DOHH2 (cell line): ENCODE measurements at regions not wholly inside any gene's neighbourhood (a gene's known extent, or its start where the extent isn't known, plus 50 kb on each side); places are given as distances from the start of the nearest gene placed in this dataset.

Experiments used
- H3F3A ChIP-seq: fragments of 200-600 bp; sonication (generic), shearing (Covaris generic); 2 replicates; pipeline ENCODE4 v1.6.0; 2016; ENCODE audit warnings: antibody characterized with exemption, mild to moderate bottlenecking; ENCODE audit not compliant: control insufficient read depth, insufficient read depth
- H3K27ac ChIP-seq: fragments of 200-600 bp; sonication (generic); 2 replicates; pipeline ENCODE4 v1.5.1; 2014; ENCODE audit warnings: low read depth, mild to moderate bottlenecking, low read length, moderate library complexity
- H3K27me3 ChIP-seq: fragments of 200-600 bp; sonication (generic); 2 replicates; pipeline ENCODE4 v1.6.1; 2014; ENCODE audit warnings: mild to moderate bottlenecking, low read length, mixed read lengths; ENCODE audit not compliant: control insufficient read depth
- H3K36me3 ChIP-seq: fragments of 200-600 bp; sonication (generic); 2 replicates; pipeline ENCODE4 v1.6.1; 2014; ENCODE audit warnings: mild to moderate bottlenecking, low read length, moderate library complexity, mixed read lengths; ENCODE audit not compliant: control insufficient read depth
- H3K4me1 ChIP-seq: fragments of 200-600 bp; sonication (generic); 2 replicates; pipeline ENCODE4 v1.6.1; 2014; ENCODE audit warnings: mild to moderate bottlenecking, low read length, mixed read lengths; ENCODE audit not compliant: control insufficient read depth
- H3K4me2 ChIP-seq: fragments of 200-600 bp; sonication (generic); 2 replicates; pipeline ENCODE4 v1.6.0; 2014; ENCODE audit warnings: mild to moderate bottlenecking, low read length, moderate library complexity
- H3K4me3 ChIP-seq: fragments of 200-600 bp; sonication (generic); 2 replicates; pipeline ENCODE4 v1.5.1; 2014; ENCODE audit warnings: mild to moderate bottlenecking, low read length, mixed read lengths
- H3K79me2 ChIP-seq: fragments of 200-600 bp; sonication (generic); 2 replicates; pipeline ENCODE4 v1.6.1; 2014; ENCODE audit warnings: mild to moderate bottlenecking, low read length, mixed read lengths; ENCODE audit not compliant: control insufficient read depth
- H3K9me2 ChIP-seq: fragments of 200-600 bp; sonication (generic); replicated peaks from 2 replicates; pipeline ENCODE4 v1.6.1; 2014; ENCODE audit warnings: mild to moderate bottlenecking, low read length, mixed read lengths; ENCODE audit not compliant: control insufficient read depth
- H3K9me3 ChIP-seq: fragments of 200-600 bp; sonication (generic); 2 replicates; pipeline ENCODE4 v1.6.1; 2014; ENCODE audit warnings: antibody characterized with exemption, low read length, mixed read lengths; ENCODE audit not compliant: control insufficient read depth, insufficient read depth
- H4K20me1 ChIP-seq: fragments of 200-600 bp; sonication (generic); 2 replicates; pipeline ENCODE4 v1.6.0; 2014; ENCODE audit warnings: low read depth, mild to moderate bottlenecking, antibody characterized with exemption, low read length, moderate library complexity; ENCODE audit not compliant: control insufficient read depth, insufficient read depth
- EZH2phosphoT487 ChIP-seq: fragments of 200-600 bp; sonication (generic); IDR thresholded peaks from 2 replicates; pipeline ENCODE4 v1.6.1; 2017; ENCODE audit warnings: borderline replicate concordance, mild to moderate bottlenecking, antibody characterized with exemption, low read length, moderate library complexity, mixed read lengths
- TF ChIP-seq, protein P1 (sequence below): fragments of 200-600 bp; sonication (generic); IDR thresholded peaks from one replicate; pipeline ENCODE4 v1.5.1; 2014; ENCODE audit warnings: antibody characterized with exemption, mild to moderate bottlenecking, low read depth, low read length; ENCODE audit not compliant: poor library complexity, severe bottlenecking

DNA sequence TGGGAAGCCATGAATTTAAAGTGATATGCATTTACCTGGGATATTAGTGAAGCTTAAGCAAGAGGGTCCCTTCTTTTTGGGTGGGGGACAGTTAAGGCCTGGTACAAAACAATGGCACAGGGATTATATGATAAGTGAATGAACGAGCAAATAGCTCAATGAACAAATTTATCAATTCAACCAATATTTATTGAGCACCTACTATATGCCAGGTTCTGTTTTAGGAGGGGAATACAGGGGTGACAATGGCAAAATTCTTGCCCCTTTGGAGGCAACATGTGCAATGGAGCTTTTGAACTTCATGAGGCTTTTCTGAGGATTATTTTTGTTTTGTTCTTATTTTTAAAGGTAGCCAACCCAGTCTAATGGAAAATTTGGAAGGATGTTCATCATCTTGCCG lies 68.2 kb downstream of the FOXD2 start:
- H3K79me2 ChIP-seq = no peaks in the 10 kb centered on the region
- H4K20me1 ChIP-seq = no peaks in the 10 kb centered on the region
- no peaks in the 10 kb centered on the region for H3K9me2 ChIP-seq
- H3K4me1 ChIP-seq = no peaks in the 10 kb centered on the region
- H3F3A ChIP-seq = no peaks in the 10 kb centered on the region
- no peaks in the 10 kb centered on the region for H3K36me3 ChIP-seq
- no peaks in the 10 kb centered on the region for H3K9me3 ChIP-seq
- no peak overlapping the region for H3K4me3 ChIP-seq
- peaks cover 45% of the 10 kb centered on the region for H3K27me3 ChIP-seq
- H3K4me2 ChIP-seq = no peak overlapping the region
- TF ChIP-seq, protein P1, sequence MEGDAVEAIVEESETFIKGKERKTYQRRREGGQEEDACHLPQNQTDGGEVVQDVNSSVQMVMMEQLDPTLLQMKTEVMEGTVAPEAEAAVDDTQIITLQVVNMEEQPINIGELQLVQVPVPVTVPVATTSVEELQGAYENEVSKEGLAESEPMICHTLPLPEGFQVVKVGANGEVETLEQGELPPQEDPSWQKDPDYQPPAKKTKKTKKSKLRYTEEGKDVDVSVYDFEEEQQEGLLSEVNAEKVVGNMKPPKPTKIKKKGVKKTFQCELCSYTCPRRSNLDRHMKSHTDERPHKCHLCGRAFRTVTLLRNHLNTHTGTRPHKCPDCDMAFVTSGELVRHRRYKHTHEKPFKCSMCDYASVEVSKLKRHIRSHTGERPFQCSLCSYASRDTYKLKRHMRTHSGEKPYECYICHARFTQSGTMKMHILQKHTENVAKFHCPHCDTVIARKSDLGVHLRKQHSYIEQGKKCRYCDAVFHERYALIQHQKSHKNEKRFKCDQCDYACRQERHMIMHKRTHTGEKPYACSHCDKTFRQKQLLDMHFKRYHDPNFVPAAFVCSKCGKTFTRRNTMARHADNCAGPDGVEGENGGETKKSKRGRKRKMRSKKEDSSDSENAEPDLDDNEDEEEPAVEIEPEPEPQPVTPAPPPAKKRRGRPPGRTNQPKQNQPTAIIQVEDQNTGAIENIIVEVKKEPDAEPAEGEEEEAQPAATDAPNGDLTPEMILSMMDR = no peak
- no peak for TF ChIP-seq EZH2phosphoT487
- H3K27ac ChIP-seq = no peak overlapping the region

DNA sequence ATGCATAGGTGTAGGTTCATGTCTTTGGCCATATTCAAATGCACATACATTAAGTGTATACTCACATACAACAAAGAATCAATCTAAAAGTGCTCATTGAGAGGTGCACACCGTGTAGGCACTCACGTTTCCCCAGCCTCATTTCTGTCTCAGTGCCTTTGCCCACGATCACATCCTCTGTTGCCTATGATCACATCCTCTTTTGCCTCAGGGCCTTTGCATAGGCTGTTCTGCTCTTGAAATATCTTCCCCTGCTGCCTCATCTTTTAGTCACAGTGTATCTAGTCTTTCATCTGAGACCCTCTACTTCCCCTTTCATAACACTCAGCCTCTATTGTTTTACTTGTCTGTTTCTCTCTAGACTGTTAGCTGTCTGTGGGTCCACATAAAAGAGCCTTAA lies 69.3 kb downstream of the FOXD2 start:
- Histone ChIP-seq H3K79me2 (no peaks in the 10 kb centered on the region), H3F3A (no peaks in the 10 kb centered on the region), H3K4me3 (no peak overlapping the region), H3K9me2 (no peaks in the 10 kb centered on the region), H3K27me3 (peaks cover 45% of the 10 kb centered on the region), H3K9me3 (no peaks in the 10 kb centered on the region), H3K4me1 (no peaks in the 10 kb centered on the region), H3K36me3 (no peaks in the 10 kb centered on the region), H4K20me1 (no peaks in the 10 kb centered on the region), H3K4me2 (no peak overlapping the region), H3K27ac (no peak overlapping the region)
- TF ChIP-seq, protein P1 = no peak
- no peak for TF ChIP-seq EZH2phosphoT487

DNA sequence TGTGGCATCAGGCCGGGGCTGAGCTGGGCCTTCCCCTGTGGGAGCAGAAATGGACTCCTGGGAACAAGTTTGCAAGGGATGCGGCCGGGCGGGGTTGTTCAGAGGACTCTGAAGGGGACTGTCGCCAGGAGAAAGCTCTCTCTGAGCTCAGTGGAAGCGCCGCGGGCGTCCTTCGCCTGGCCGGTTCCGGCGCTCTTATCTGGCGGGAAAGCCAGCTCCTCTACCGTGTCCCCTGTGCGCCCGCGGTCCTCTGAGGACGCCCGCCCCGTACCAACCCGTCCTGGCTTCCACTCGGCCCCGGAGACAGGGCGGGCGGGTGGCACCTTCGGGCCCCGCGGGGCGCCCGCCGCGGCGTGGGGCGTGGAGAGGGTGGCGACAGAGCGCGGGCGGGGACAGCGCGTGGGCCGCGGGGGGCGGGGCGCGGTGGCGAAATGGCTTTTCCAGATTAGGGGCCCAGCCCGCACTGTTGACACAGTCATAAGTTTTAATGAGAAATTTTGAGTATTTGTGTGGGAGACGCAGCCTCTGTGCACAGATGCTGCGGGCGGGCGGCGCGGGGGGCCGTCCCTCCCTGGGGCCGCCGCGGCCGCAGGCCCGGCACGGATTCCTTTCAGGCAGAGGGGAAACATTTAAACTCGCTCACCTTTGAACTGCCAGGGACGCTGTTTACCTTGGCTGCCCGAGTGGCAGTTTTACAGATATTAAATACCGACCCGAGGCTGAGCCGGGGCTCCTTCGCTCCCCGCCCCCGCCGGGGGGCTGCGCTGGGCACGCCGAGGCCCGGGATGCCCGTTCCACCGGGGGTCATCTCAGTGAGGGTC lies 70.2 kb downstream of the FOXD2 start:
- Histone ChIP-seq H3K9me2 (no peaks in the 10 kb centered on the region), H3K79me2 (no peaks in the 10 kb centered on the region), H3K36me3 (no peaks in the 10 kb centered on the region), H3K4me3 (no peak overlapping the region), H3K27ac (no peak overlapping the region), H3K4me1 (no peaks in the 10 kb centered on the region), H3K27me3 (peaks cover 41% of the 10 kb centered on the region), H3K9me3 (no peaks in the 10 kb centered on the region), H3K4me2 (no peak overlapping the region), H4K20me1 (no peaks in the 10 kb centered on the region), H3F3A (no peaks in the 10 kb centered on the region)
- TF ChIP-seq, protein P1 = no peak
- no peak for TF ChIP-seq EZH2phosphoT487
